ENCODE measurements at regions not wholly inside any gene's neighbourhood (a gene's known extent, or its start where the extent isn't known, plus 50 kb on each side); places are given as distances from the start of the nearest gene placed in this dataset.
"Not testable (repeated sequence)": the region's sequence is repeated elsewhere in the genome, so short reads cannot be mapped to it uniquely, and the experiment has no call there.

DNA sequence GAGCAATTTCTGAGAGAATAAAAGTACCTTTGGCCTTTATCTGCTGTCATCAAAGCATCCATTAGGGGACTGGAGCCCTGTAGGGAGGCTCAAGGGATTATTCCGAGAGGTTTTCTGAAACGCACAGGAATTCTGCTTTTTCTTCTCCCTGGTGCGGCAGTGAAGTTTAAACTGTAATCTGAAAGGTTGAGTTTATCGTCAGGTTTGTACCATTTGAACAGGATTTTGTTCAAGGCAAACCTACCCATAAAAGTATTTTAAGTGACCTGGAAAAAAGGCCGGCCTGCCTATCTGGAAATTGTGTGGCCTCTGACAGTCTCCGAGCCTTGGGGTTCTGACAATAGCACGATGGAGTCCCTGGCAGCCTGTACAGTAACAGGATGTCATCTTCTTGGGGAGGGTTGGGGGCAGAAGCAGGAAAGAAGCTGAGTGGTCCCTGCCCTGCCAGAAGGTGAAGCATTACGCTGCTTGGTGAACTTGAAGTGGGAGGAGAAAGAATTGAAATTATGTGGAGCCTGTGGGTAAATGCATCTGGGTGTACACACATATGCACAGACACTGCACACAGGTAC is 272.0 kb downstream of the CYRIA start:
- no peak overlapping the region for H3K4me3 Mint-ChIP-seq
- no peak overlapping the region for H3K27ac Mint-ChIP-seq
- TF ChIP-seq CTCF (conservative IDR thresholded peaks at IDR 0.05) = no peak

GRCh38 chr2:16392647-16393499 is 272.8 kb downstream of the CYRIA start:
- Mint-ChIP-seq H3K27ac (no peak overlapping the region), H3K4me3 (no peak overlapping the region), H3K27me3 (peaks cover 4% of the 10 kb centered on the region), H3K9me3 (peaks cover 7% of the 10 kb centered on the region), H3K4me1 (ENCODE audit: unreplicated experiment) (peaks cover 8% of the 10 kb centered on the region), H3K36me3 (no peaks in the 10 kb centered on the region)
- no peak for DNase-seq (ENCODE audit: extremely low spot score, unreplicated experiment)
- TF ChIP-seq CTCF (conservative IDR thresholded peaks at IDR 0.05) = no peak

More for the DNA sequence above, 272.0 kb downstream of the CYRIA start:
- peaks cover 10% of the 10 kb centered on the region for H3K9me3 Mint-ChIP-seq
- peaks cover 4% of the 10 kb centered on the region for H3K27me3 Mint-ChIP-seq
- no peak for DNase-seq (ENCODE audit: extremely low spot score, unreplicated experiment)
- H3K36me3 Mint-ChIP-seq = no peaks in the 10 kb centered on the region
- H3K4me1 Mint-ChIP-seq (ENCODE audit: unreplicated experiment) = peaks cover 10% of the 10 kb centered on the region

GRCh38 chr2:16391986-16392385 is 273.6 kb downstream of the CYRIA start:
- H3K4me3 Mint-ChIP-seq = no peak overlapping the region
- peaks cover 4% of the 10 kb centered on the region for H3K27me3 Mint-ChIP-seq
- no peaks in the 10 kb centered on the region for H3K9me3 Mint-ChIP-seq
- TF ChIP-seq CTCF (conservative IDR thresholded peaks at IDR 0.05) = no peak
- DNase-seq (ENCODE audit: extremely low spot score, unreplicated experiment) = no peak
- no peak overlapping the region for H3K27ac Mint-ChIP-seq
- peaks cover 8% of the 10 kb centered on the region for H3K4me1 Mint-ChIP-seq (ENCODE audit: unreplicated experiment)
- no peaks in the 10 kb centered on the region for H3K36me3 Mint-ChIP-seq

DNA sequence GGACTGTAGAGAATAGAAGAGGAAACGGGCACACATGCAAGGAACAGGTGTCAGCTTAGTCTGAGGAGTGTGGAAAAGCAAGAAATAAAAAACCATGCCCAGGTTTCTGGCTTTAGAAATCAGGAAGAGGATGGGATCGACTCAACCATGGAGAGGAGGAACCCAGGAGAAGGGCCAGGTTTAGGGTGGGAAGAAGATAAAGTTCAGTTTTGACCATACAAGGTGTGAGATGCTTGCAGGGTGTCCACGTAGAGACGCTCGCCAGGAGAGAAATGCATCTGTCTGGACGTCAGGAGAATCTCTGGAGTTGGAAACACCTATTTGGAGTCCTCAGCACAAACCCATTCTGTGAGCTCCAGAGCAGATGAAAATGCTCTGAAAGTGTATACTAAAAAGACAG is 275.1 kb downstream of the CYRIA start:
- Mint-ChIP-seq H3K9me3 (no peaks in the 10 kb centered on the region), H3K27ac (no peak overlapping the region), H3K4me1 (ENCODE audit: unreplicated experiment) (peaks cover 8% of the 10 kb centered on the region), H3K4me3 (no peak overlapping the region), H3K27me3 (peaks cover 4% of the 10 kb centered on the region), H3K36me3 (no peaks in the 10 kb centered on the region)
- no peak for TF ChIP-seq CTCF (conservative IDR thresholded peaks at IDR 0.05)
- DNase-seq (ENCODE audit: extremely low spot score, unreplicated experiment) = no peak

- no peaks in the 10 kb centered on the region for H3K9me3 Mint-ChIP-seq
- no peak for TF ChIP-seq CTCF (conservative IDR thresholded peaks at IDR 0.05)
- H3K36me3 Mint-ChIP-seq = no peaks in the 10 kb centered on the region
- no peak for DNase-seq (ENCODE audit: extremely low spot score, unreplicated experiment)
- H3K4me3 Mint-ChIP-seq = no peak overlapping the region
- no peak overlapping the region for H3K27ac Mint-ChIP-seq
- H3K4me1 Mint-ChIP-seq (ENCODE audit: unreplicated experiment) = peaks cover 13% of the 10 kb centered on the region
- H3K27me3 Mint-ChIP-seq = peaks cover 4% of the 10 kb centered on the region
Observed at GRCh38 chr2:16389611-16390010, 276.0 kb downstream of the CYRIA start.

- not testable (repeated sequence) for DNase-seq (ENCODE audit: extremely low spot score, unreplicated experiment); H3K27ac Mint-ChIP-seq; H3K4me3 Mint-ChIP-seq; H3K9me3 Mint-ChIP-seq; H3K27me3 Mint-ChIP-seq; H3K36me3 Mint-ChIP-seq
- H3K4me1 Mint-ChIP-seq (ENCODE audit: unreplicated experiment) = peaks cover 13% of the 10 kb centered on the region
Observed at GRCh38 chr2:16388199-16388830, 277.3 kb downstream of the CYRIA start.

All from type B pancreatic cell (in vitro differentiated cells).